Mesodermal cell (in vitro differentiated cells): ENCODE measurements at regions not wholly inside any gene's neighbourhood (a gene's known extent, or its start where the extent isn't known, plus 50 kb on each side); places are given as distances from the start of the nearest gene placed in this dataset.

ENCODE experiments used
- H3K27ac ChIP-seq: 2 replicates; pipeline ENCODE4 v1.7.0; 2013; ENCODE audit warnings: mild to moderate bottlenecking, low read depth, low read length, moderate library complexity; ENCODE audit not compliant: severe bottlenecking
- H3K36me3 ChIP-seq: 2 replicates; pipeline ENCODE4 v1.7.1; 2013; ENCODE audit warnings: mild to moderate bottlenecking, low read length, moderate library complexity; ENCODE audit not compliant: control insufficient read depth, insufficient read depth
- H3K4me1 ChIP-seq: one replicate; pipeline ENCODE4 v1.7.1; 2013; ENCODE audit warnings: mild to moderate bottlenecking, low read length; ENCODE audit not compliant: insufficient read depth, control insufficient read depth, poor library complexity, severe bottlenecking
- H3K4me3 ChIP-seq: 2 replicates; pipeline ENCODE4 v1.7.0; 2013; ENCODE audit warnings: low read length, control low read depth, mild to moderate bottlenecking; ENCODE audit not compliant: insufficient read depth, poor library complexity, severe bottlenecking; ENCODE audit errors: extremely low read depth
- H3K9me3 ChIP-seq: 2 replicates; pipeline ENCODE4 v1.7.1; 2013; ENCODE audit warnings: mild to moderate bottlenecking, low read length, moderate library complexity; ENCODE audit not compliant: control insufficient read depth
- WGBS, 2 experiments: methylation state at CpG; one replicate each; pipeline ENCODE4 v1.1.5; 2013; ENCODE audit warnings: missing lambda C conversion rate in 2 of 2; ENCODE audit not compliant: insufficient coverage in 2 of 2; 5-methylcytosine and 5-hydroxymethylcytosine counted together

DNA sequence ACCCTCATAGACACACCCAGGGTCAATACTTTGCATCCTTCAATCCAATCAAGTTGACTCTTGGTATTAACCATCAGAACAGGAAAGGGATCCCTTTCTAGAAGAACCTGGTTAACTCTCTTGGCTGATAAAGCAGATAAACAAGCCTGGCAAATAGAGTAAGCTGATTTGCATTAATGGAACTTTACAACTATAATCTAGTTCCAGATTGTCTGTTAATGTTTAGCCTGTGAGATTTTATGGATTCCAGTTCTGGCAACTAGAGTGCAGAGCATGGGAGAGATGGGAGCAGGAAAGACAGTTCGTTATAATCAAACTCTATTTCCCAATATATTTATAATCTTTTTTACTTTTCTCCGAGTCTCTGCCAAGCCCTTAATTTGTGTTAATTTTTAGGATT lies 272.6 kb upstream of the KLHL1 start:
- Histone ChIP-seq H3K9me3 (no peaks in the 10 kb centered on the region), H3K4me1 (no peaks in the 10 kb centered on the region), H3K27ac (no peak overlapping the region), H3K36me3 (no peaks in the 10 kb centered on the region), H3K4me3 (no peak overlapping the region)
- no CpG with 5 or more reads among the region's 2 CpGs for WGBS, 2 experiments

DNA sequence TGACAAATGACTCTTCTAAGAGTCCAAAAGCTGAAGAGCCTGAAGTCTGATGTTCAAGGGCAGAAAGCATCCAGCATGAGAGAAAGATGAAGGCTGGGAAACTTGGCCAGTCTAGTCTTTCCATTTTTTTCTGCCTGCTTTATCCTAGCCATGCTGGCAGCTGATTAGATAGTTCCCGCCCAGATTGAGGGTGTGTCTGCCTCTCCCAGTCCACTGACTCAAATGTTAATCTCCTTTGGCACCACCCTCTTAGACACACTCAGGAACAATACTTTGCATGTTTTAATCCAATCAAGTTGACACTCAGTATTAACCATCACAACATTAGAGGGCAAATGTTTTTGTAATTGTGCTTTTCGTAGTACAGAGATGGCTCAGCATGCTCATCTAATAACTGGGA lies 267.5 kb upstream of the KLHL1 start:
- Histone ChIP-seq H3K4me3 (no peak overlapping the region), H3K27ac (no peak overlapping the region), H3K9me3 (no peaks in the 10 kb centered on the region), H3K4me1 (no peaks in the 10 kb centered on the region), H3K36me3 (no peaks in the 10 kb centered on the region)
- WGBS, 2 experiments: 75 to 83% methylated on average over 1 of the region's 2 CpGs

DNA sequence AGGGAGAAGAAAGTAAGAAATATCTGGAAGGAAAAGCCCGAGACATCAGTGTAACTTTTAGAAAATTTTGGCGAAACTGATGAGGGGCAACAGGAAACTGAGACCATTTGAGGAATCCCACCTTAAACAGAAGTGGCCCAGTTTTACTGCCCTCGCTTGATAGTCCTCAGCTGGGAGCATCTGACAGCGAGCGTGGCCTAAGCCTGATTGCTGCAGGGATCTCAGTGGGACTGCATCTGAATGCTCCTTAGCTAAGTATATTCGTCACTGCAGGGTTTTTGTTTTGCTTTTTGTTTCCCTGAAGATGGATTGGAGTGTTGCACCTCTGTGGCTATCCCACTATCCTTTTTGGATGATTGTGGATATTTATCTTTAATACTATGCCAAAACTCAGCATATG lies 262.7 kb upstream of the KLHL1 start:
- no peak overlapping the region for H3K27ac ChIP-seq
- H3K4me3 ChIP-seq: no peak overlapping the region
- no peaks in the 10 kb centered on the region for H3K4me1 ChIP-seq
- 76 to 84% methylated on average over 5 of the region's 6 CpGs for WGBS, 2 experiments
- H3K36me3 ChIP-seq: no peaks in the 10 kb centered on the region
- no peaks in the 10 kb centered on the region for H3K9me3 ChIP-seq

DNA sequence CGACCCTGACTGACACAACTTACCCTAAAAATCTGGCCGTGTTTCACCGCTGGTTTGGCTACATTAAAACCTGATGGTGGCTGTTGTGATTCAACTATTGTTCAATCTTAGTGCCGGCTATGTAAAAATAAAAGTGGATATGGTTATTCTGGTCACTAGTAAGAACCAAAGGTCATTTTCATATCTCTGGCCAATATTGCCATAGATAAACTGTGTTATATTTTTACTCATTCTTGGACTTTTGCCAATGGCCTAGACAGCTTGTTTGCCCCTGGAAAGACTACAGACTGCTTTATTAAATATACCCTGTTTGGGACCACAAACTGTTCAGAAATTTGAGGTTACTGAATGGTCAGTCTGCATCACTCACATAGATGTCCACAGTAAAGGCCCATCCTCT lies 258.5 kb upstream of the KLHL1 start:
- Histone ChIP-seq H3K27ac (no peak overlapping the region), H3K4me1 (no peaks in the 10 kb centered on the region), H3K36me3 (no peaks in the 10 kb centered on the region), H3K9me3 (no peaks in the 10 kb centered on the region), H3K4me3 (no peak overlapping the region)
- WGBS, 2 experiments: no CpG with 5 or more reads among the region's 4 CpGs

DNA sequence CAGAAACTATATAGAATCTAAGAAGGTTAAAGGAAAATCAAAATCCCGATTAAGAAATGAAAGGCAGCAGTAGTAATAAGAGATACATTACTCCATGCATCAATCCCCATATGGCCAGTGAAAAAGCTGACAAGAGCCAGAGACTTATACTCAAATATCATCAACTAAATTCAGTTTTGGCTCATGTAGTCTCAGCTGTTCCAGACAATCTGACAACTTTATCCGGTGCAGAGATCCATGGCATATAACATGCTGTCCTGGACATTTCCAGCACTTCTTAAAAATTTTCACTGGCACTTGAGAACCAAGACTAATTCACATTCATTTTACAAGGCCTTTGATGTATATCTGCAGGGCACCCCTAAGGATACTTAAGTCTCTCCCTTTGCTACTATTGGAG lies 255.7 kb upstream of the KLHL1 start:
- no peaks in the 10 kb centered on the region for H3K36me3 ChIP-seq
- no peaks in the 10 kb centered on the region for H3K4me1 ChIP-seq
- 83% methylated on average over 1 of the region's 2 CpGs; no CpG with 5 or more reads in 1 of the 2 experiments for WGBS, 2 experiments
- no peak overlapping the region for H3K4me3 ChIP-seq
- H3K9me3 ChIP-seq: no peaks in the 10 kb centered on the region
- H3K27ac ChIP-seq: no peak overlapping the region

DNA sequence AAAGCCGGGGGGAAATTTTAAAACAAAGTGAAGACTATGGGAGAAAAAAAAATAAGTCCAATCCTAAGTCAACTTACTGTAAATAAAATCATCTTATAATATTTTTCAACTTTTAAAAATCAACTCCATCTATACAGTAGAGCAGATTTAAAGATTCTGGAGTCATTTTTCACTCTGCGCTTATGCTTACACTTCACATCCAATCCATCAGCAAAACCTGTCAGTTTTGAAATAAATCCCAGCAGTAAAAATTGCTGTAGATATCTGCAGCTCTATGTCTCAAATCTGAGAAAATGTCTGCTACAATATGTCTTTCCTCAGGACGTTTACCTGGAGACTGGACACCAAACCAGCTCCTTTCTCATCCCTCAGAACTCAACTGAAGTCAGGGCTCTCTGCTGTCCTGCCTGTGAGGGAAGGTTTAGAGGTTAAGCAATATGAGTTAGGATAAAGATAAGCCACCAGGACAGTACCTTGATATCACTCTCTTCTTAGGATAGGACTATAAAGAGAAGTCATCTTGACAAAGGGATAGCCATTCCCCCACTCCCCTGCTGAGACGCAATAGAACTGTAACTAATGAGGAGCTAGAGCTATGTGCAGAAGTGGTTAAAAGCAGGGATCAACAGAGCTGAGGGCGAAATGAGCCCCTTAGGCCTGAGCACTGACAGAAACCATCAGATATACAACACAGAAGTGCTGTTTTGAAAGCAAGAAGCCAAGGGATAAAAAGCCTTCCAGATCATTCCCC lies 254.7 kb upstream of the KLHL1 start:
- Histone ChIP-seq H3K4me3 (no peak overlapping the region), H3K27ac (no peak overlapping the region), H3K4me1 (no peaks in the 10 kb centered on the region), H3K36me3 (no peaks in the 10 kb centered on the region), H3K9me3 (no peaks in the 10 kb centered on the region)
- WGBS, 2 experiments: 79% methylated on average over 2 of the region's 5 CpGs; no CpG with 5 or more reads in 1 of the 2 experiments

DNA sequence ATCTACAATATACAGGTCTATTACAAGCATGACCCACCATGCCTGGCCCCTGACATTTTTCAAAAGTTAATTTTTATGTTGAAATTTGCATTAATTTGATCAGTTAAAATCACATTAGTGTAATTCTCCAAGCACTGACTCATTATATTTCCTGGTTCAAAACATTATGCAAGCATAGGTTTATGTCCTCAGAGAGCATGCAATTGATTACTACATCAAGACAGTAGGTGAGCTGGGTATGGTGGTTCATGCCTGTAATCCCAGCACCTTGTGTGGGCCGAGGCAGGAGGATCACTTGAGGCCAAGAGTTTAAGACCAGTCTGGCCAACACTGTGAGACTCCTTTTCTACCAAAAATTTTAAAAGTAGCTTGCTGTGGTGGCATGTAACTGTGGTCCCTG lies 248.8 kb upstream of the KLHL1 start:
- no peak overlapping the region for H3K27ac ChIP-seq
- H3K4me1 ChIP-seq: no peaks in the 10 kb centered on the region
- no peak overlapping the region for H3K4me3 ChIP-seq
- WGBS, 2 experiments: 100% methylated on average over 1 of the region's 1 CpG; no CpG with 5 or more reads in 1 of the 2 experiments
- no peaks in the 10 kb centered on the region for H3K9me3 ChIP-seq
- H3K36me3 ChIP-seq: no peaks in the 10 kb centered on the region

DNA sequence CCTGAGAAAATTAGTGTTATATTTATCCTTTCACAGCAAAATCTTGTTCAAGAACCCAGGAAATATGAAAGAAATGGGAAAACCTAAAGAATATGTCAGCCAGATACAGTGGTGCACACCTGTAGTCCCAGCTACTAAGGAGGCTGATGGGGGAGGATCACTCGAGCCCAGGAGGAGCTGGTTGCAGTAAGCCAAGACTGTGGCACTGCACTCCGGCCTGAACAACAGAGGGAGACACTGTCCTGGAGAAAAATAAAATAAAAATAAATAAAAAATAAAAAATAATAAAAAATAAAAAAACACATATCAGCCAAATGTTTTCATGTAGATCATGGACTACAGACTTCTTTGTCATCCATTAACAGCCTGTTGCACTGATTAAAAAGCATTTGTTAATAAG lies 244.8 kb upstream of the KLHL1 start:
- Histone ChIP-seq H3K36me3 (no peaks in the 10 kb centered on the region), H3K9me3 (no peaks in the 10 kb centered on the region), H3K4me1 (no peaks in the 10 kb centered on the region), H3K27ac (no peak overlapping the region), H3K4me3 (no peak overlapping the region)
- WGBS, 2 experiments: 56 to 88% methylated on average over 1 of the region's 2 CpGs

DNA sequence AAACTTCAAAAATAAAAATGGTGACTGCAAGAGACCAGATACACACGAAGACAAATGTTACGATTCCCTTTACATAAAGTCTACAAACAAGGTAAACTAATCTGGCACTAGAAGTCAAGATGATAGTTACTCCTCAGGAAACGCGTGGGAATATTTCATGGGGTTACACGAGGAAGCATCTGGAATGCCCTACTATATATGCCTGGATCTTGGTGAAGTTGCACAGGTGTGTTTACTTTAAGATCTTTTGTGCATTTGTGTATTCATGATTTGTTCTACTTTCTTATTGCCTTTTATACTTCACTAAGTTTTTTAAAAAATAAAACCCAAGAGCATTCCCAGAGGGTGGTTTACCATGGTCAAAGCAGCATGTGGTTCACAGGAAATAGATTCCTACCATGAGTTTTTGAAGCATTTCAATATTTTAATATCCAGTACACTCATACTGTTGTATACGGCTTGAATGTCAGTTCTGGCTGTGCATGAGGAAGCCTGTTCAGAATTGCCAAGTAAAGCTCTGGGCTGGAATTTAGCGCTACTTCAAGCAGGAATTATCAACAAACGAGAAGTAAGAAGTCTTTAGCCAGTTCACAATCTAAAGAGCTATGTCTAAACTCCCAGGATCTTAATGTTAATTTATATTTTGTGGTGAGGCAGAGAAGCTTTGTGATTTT lies 239.8 kb upstream of the KLHL1 start:
- H3K9me3 ChIP-seq: no peaks in the 10 kb centered on the region
- H3K4me3 ChIP-seq: no peak overlapping the region
- H3K4me1 ChIP-seq: no peaks in the 10 kb centered on the region
- no peak overlapping the region for H3K27ac ChIP-seq
- 89 to 91% methylated on average over 3 to 7 of the region's 8 CpGs for WGBS, 2 experiments
- no peaks in the 10 kb centered on the region for H3K36me3 ChIP-seq

DNA sequence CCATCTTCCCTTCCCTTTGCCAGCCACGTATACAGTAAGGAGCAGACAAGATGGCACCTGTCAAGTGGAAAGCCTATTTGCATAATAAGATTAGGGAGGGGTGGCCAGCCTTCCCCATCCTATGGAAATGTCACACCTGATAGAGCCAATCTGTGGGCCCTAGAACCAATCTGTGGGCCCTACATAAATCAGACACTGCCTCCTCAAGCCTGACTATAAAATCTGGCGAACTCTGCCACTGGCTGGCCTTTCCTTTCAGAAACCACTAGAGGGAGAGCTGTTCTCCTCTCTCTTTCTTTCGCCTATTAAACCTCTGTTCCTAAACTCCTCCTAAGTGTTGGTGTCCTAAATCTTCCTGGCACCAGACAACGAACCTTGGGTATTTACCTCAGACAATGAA lies 231.5 kb upstream of the KLHL1 start:
- H3K9me3 ChIP-seq: no peaks in the 10 kb centered on the region
- no peaks in the 10 kb centered on the region for H3K36me3 ChIP-seq
- H3K4me3 ChIP-seq: no peak overlapping the region
- WGBS, 2 experiments: 33 to 63% methylated on average over 1 to 2 of the region's 4 CpGs
- H3K27ac ChIP-seq: no peak overlapping the region
- H3K4me1 ChIP-seq: no peaks in the 10 kb centered on the region

DNA sequence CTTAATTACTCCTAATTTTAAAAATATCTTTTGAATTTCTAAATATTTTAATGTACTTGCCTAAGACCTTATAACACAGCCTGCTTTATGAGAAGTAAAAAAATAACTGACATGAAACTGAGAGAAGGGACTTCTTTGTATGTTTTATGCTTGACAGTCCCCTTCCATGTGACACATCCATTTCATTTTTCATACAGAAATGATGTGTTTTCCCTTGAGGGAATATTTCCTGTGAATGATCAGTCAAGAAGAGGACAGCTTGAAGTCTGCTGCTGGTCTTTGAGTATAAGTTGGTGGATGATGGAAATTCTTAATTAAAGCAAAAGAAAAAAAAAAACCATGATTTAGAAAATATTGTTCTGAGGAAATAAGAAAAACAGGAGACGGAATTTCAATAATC lies 230.4 kb upstream of the KLHL1 start:
- no CpG with 5 or more reads among the region's 1 CpG for WGBS, 2 experiments
- Histone ChIP-seq H3K4me1 (no peaks in the 10 kb centered on the region), H3K4me3 (no peak overlapping the region), H3K36me3 (no peaks in the 10 kb centered on the region), H3K27ac (no peak overlapping the region), H3K9me3 (no peaks in the 10 kb centered on the region)
